GM19463 (cell line): ENCODE measurements at regions not wholly inside any gene's neighbourhood (a gene's known extent, or its start where the extent isn't known, plus 50 kb on each side); places are given as distances from the start of the nearest gene placed in this dataset.
"Not testable (repeated sequence)": the region's sequence is repeated elsewhere in the genome, so short reads cannot be mapped to it uniquely, and the experiment has no call there.

ENCODE experiments used
- ATAC-seq: cut with Tn5 transposase; IDR thresholded peaks from one replicate; pipeline ENCODE4 v1.9.1; 2021; ENCODE audit warnings: mild to moderate bottlenecking, moderate library complexity; ENCODE audit not compliant: unreplicated experiment

GRCh38 chr3:191813245-191813644 lies 352.3 kb downstream of the PYDC2 start:
- ATAC-seq = no peak

- no peak for ATAC-seq
Measured at GRCh38 chr3:191848818-191849217, 387.9 kb downstream of the PYDC2 start.

GRCh38 chr3:191859531-191859930 lies 398.6 kb downstream of the PYDC2 start:
- no peak for ATAC-seq

GRCh38 chr3:191869738-191870415 lies 408.9 kb downstream of the PYDC2 start:
- ATAC-seq = no peak

GRCh38 chr3:191873736-191874135 lies 412.8 kb downstream of the PYDC2 start:
- no peak for ATAC-seq

- ATAC-seq = no peak
Measured at GRCh38 chr3:191882289-191882688, 421.3 kb downstream of the PYDC2 start.

- ATAC-seq = no peak
Measured at GRCh38 chr3:191884132-191884531, 423.2 kb downstream of the PYDC2 start.

- no peak for ATAC-seq
Measured at GRCh38 chr3:191889106-191889505, 428.1 kb downstream of the PYDC2 start.

GRCh38 chr3:191889756-191890155 lies 428.8 kb downstream of the PYDC2 start:
- ATAC-seq = no peak

- ATAC-seq = no peak
Measured at GRCh38 chr3:191894406-191894805, 433.4 kb downstream of the PYDC2 start.

- ATAC-seq = no peak
Measured at GRCh38 chr3:191901741-191902140, 440.8 kb downstream of the PYDC2 start.

- ATAC-seq = no peak
Measured at GRCh38 chr3:191912616-191913204, 451.7 kb downstream of the PYDC2 start.

GRCh38 chr3:191915712-191916111 lies 454.7 kb downstream of the PYDC2 start:
- no peak for ATAC-seq

- ATAC-seq = no peak
Measured at GRCh38 chr3:191919491-191920026, 458.6 kb downstream of the PYDC2 start.

- no peak for ATAC-seq
Measured at GRCh38 chr3:191922570-191922969, 461.6 kb downstream of the PYDC2 start.

- not testable (repeated sequence) for ATAC-seq
Measured at GRCh38 chr3:191927183-191927817, 466.3 kb downstream of the PYDC2 start.

GRCh38 chr3:191927998-191928397 lies 467.0 kb downstream of the PYDC2 start:
- ATAC-seq = not testable (repeated sequence)

- no peak for ATAC-seq
Measured at GRCh38 chr3:191944835-191945234, 483.9 kb downstream of the PYDC2 start.

GRCh38 chr3:191952186-191952585 lies 491.2 kb downstream of the PYDC2 start:
- ATAC-seq = no peak

GRCh38 chr3:191952609-191953008 lies 491.6 kb downstream of the PYDC2 start:
- ATAC-seq = no peak

GRCh38 chr3:191958980-191959671 lies 498.2 kb downstream of the PYDC2 start:
- ATAC-seq = peak; percentile 56
